Lung microvascular endothelial cell (primary cell): ENCODE measurements at regions not wholly inside any gene's neighbourhood (a gene's known extent, or its start where the extent isn't known, plus 50 kb on each side); places are given as distances from the start of the nearest gene placed in this dataset.

Experiments used
- DNase-seq, 2 donors: peaks; one replicate each; pipeline versions ENCODE4 v3.0.0 to v3.0.0-alpha.2; 2010; ENCODE audit warnings: low read depth in 2 of 2

DNA sequence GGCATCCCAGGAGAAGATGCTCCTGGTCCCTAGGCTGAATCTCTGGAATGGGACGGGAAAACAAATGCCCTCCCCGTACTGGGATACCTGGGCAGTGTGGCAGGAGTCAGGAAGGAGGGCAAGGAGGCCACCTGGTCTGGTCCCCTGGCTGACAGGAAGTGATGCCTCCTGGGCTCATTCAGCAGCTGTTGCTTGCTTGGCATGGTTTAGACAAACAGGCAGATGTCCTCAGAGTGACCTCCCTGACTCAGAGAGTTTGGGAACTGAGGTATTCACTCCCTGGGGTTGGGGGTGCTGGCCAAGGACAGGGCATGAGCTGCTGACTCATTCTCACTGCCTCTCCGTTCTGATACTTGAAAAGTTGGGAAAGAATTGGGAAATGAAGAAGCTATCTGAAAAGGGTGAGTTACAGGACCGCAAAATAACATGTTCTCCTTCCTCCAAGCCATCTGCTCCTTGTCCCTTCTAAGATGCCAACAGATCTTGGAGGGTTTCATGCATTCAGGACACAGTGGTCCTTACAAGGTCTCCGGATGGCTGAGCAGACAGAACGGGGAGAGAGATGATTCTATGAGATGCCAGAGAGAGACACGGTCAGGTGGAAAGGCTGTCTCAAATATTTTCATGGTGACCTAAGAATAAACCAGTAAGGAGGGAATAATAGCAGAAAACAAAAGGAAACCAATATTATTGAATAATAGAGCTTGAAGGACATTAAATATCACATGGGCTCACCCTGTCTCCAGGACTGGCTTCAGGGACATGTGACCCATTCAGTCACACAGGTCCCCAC, 534.5 kb downstream of the BNC2 start:
- DNase-seq = peak; percentile 38 to 95

DNA sequence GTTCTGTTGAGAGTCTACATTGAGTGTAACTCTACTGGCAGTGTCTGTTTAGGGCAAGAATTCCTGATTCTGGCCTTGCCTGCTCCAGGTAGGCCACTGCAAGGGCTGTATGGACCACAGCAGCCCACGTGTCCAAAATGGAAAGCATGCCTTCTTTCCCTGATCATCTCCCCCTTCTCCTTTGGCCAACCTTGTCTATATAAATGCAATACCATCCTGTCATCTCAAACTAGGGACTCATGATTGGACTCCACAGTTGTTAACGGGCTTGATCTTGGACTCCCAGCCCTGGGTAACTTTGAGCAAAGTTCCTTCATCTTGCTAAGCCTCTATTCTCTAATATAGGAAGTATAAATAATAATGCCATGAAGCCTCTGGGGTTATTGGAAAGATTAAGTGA, 533.6 kb downstream of the BNC2 start:
- DNase-seq = no peak

DNA sequence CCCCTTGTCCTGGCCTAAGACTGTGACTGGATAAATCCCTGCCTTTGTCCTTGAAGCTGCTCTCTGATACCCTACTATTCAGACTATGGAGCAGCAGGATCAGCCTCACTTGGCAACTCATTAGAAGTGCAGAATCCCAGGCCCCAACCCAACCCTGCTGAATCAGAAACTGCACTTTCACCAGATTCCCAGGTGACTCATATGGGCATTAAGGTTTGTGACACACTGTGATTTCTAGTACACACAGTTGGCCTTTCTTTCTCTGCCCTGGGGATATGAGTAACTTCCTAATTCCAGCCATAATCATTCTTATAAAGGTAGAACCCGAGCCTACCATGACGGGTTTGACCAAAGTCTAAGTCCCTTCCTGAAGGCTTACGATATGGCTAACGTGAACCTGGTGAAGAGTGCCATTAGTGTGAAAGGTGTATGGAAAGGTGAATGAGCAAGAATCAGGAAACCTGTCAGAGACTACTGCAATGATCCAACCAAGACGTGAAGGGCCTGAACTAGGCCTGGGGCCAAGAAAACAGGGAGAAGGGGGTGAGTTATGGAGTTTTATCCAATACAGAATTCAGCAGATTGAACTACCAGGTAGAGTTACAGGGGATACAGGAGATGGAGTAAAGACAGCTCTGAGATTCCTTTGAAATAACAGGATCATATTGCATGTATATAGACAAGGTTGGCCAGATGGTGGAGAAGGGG, 533.0 kb downstream of the BNC2 start:
- DNase-seq = peak; percentile 57 to 97

DNA sequence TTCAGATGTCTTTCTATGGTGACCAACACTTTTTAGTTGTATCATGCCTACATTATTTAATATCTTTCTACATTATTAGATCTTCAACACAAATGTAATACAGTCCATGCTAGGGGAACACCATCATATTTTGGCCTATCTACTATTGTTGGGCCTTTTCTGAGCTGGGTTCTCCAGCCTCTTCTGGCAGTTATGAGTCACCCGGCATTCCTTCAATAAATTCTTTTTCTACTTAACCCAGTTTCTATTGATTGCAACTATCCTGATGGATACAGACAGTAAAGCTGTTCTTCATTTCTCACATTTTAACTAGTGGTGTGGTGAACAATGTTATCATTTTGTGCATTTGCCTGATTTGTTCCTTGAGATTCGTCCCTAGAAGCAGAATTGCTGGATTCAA, 529.3 kb downstream of the BNC2 start:
- peak in 1 of 2 donors; percentile 17 for DNase-seq

DNA sequence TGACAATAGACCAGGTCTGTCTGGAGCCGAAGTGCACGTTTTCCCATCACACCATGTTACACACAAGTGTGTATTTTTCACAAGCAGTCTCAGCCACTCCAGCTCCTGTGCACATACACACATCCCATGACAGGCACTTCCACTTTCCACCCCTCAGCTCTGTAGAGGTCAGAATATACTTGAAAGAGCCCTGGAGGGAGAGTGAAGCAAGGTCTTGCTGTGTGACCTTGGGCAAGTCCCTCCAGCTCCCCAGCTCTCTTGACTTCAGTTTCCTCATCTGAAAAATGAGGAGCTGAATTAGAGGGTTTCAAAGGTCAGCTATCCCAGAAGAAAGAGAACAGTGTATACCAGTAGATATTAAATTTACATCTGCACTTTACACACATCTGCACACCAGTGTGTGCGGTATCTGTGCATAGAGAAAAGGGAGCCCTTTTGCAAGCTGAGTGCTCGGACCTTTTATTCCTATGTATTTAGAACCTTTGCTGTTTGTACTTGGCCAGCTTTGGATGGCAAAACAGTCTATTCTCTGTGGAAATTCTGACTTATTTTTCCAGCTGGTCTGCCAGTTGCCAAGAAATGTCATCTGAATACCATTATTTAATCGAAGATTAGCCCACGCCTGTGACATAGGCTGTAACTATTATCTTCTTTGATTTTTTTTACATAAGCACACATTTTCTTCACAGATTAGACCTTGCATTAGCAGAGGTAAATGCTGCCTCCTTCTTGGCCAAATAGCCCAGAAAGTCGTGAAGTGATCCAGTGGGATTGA, 528.0 kb downstream of the BNC2 start:
- peak in 1 of 2 donors; percentile 39 for DNase-seq

DNA sequence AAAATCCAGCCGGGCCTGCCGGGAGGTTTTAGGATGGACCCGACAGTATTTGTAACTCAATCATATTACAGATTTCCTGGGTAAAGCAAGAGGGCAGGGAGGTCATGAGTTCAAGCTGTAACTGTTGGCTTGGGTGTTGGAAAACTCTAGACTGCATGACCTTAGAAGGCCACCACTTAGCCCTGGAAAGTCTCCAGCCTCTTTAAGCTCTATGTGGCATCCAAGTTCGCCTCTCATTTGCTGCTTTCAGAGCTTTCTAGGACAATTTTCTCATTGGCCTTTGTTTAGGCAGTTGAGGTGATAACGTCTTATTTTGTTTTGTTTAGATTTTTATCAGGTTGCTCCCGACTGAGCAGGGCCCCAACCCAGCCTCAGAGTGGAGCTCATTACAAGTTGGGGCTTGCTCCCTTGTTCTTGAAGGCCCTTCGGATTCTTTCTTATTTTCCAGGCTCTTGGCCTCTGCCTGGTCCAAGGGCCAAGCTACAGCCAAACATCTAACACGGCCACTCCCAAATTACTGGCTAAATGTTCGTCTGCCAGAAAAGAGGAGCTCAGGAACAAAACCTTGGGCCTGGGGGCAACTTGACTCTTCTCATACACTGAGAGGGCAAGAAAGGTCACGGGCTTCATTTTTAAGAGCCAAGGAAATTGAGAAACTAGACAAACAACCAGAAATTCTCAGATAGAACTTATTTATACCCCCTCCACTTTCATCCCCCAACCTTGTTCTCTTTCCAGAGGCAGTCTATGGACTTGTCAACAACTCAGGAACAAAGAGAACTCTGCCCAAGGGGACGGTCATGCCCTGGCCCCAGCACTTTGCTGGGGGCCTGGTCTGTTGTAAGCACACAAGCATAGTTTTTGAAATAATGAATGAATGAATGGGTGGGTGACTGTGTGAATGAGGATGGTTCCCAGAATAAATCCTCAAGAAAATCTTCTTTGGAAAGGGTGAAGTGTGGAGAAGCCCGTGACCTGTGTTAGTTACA, 526.9 kb downstream of the BNC2 start:
- DNase-seq = no peak

DNA sequence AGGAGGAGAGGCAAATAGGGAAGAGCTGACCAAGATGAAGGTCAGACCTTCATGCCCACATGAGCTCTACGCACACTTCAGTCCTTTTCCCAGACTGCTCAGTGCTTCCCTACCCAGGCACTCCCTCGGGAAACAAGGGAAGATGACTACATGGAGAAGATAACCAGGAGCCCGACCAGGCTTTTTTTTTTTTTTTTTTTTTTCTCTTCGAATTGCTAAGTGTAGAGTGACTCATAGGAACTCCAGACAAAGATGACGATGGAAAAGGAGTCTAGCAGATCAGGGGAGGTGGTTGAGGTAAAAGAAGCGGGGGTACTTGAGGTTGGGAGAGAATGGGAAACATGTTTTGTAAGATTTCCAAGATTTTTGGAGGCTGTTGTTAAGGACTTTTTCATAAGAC, 526.1 kb downstream of the BNC2 start:
- DNase-seq = peak in 1 of 2 donors; percentile 86

DNA sequence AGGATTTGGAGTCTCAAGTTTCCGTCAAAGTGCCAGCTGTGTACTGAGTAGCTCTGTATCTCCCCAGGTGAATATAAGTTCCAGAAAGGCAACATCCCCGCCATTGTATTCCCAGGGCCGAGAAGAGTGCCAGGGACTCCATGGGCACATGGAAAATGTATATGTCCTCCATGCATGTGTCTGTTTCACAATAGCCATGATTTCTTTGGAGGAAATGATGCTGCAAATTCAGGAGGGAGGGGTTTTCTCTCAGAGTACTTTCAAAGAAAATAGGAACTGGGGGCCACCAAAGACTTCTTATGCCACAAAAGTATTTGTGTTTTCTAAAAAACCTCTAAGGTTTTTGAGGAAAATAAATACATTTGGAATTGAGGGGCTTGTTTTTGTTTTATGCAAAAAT, 524.6 kb downstream of the BNC2 start:
- no peak for DNase-seq

DNA sequence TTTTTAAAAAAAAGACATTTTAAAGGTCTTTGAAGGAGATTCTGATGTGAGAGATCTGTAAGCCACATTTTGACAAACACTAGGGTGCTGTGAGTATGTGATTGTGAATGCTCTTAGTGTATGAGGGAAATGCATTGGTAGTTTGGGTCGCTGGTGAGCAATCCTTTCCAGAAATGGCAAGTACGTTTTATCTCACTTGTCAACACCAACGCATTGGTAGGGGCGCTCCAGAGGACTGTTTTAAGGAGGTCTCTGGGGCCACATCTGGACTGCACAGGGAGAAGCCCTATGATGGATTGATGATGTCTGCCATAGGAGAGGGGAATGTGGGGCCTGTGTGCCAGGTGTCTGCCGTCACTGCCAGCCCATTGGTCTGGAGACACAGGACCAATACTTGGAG, 522.6 kb downstream of the BNC2 start:
- DNase-seq = no peak

DNA sequence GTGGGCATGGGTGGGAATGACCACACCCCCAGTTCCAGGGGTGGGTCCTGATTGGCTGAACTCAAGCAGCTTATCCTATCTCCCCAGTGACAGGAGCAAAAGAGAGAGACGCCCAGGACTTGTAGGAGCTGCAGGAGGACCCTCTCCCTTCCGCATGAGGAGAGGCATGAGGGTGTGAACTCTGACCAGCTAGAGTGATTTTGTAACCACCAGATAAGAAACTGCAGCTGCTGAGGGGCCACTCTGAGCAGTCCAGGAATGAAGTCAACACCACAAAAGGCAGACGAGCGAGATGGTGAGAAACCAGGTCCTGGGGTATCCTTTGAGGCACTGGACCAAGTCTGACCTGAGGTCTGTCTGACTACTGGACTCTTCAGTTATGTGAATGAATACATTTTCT, 521.9 kb downstream of the BNC2 start:
- DNase-seq = no peak

DNA sequence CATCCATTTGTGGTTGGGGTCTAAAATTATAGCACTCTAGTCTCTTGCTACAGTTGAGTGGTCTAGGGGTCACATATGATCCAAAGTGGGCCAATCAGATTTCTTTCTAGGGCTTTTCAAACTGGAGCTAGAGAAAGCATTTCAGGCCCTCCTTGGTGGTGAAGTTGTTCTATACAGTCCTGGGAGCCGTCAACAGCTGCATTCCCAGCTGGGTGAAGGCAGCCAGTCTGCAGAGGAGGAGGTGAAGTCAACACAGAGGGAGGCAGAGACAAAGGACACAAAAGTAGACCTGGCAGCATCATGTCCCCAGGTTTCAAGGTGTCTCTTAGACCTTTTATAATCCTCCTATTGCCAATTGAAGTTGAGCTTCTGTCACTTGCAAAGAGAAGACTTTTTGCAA, 518.2 kb downstream of the BNC2 start:
- no peak for DNase-seq

DNA sequence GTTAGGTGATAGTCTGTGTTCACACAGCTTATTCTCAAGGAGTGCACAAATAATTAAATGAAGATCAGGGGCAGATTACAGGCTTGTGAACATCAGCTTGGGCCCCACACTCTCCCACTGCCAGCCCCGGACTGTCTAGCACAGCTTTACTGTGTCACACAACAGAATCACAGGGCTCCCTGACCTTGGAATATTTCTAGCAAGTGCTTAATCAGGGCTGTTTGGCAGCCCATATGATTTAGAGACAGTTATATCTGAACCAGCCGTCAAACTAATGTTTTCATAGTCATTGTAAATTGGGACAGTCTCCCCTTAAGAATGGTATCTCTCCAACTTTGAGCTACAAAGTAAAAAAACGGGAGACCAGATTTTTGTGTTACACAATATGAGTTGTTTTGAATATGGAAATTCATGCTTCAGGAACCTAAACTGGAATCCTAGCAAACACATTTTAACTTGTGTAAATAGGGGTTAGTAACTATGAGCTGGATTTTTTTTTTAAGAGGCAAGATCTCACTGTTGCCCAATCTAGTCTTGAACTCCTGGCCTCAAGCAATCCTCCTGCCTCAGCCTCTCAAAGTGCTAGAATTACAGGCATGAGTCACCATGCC, 517.6 kb downstream of the BNC2 start:
- DNase-seq = no peak

DNA sequence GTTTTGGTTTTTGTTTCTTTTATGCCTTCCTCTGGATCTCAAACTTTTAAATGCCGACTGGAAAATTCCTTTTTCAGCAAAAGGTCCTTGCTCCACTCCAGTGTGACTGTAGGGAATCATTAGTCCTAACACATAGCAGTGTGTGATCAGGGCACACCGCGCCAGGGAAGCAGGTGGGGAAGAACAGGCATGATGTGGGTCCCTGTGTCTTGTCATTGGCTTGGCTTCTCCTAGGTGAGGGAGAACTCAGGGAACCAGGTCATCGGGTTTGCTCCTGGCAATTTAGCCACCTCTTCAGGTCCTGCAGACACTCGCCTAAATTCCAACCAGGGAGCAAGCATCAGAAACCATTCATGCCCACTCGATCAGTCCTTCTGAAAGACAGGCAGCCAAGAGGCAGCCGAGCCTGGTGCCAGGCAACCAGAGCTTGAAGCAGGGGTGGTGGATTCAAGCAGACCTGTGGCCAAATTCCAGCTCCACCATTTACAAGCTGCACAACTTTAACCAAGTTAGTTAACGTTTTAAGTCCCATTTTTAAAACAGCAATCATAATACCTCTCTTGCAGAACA, 514.2 kb downstream of the BNC2 start:
- DNase-seq = no peak

DNA sequence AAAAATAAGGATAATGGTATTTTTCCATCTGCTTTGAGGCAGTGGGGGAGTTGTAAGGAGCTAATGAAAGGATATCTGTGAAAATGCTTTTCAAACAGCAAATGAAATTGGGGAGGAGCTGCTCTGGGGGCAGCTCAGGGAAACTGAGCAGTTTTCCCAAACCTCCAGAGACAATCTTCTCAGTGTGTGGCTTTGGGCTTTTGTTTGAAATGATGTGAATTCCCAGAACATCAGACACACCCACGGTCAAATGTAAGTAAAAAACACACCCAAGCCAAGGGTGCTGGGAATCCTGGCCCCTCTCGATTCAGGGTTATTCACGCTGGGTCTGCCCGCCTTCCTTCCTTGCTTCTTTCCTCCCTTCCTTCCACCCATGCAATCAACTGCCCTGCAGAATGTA, 512.6 kb downstream of the BNC2 start:
- DNase-seq = no peak

DNA sequence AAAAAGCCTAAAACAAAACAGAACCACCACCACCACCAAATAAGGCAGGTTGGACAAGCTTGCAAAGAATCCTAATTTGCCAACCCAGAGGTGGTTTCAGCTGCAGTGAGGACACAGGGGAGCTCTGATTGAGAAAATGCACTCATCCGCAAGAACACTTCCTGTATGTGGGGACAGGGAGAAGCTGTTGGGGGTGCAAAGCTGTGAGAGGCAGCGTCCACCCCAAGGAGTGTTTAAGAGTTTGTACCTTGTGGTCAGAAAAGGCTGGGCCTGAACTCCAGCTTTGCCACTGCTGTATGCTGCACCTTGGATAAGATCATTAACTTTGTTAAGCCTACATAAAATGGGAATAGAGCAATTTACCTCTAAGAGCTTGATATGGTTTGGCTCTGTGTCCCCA, 511.7 kb downstream of the BNC2 start:
- DNase-seq = no peak
